GM12878 (cell line): ENCODE measurements at regions not wholly inside any gene's neighbourhood (a gene's known extent, or its start where the extent isn't known, plus 50 kb on each side); places are given as distances from the start of the nearest gene placed in this dataset.
"Not testable (repeated sequence)": the region's sequence is repeated elsewhere in the genome, so short reads cannot be mapped to it uniquely, and the experiment has no call there.

Experiments
- CREM ChIP-seq: IDR thresholded peaks from 2 replicates; pipeline ENCODE4 v1.6.1; 2014; ENCODE audit warnings: antibody characterized with exemption, low read depth
- EP300 ChIP-seq, 2 experiments: fragments of 150-350 bp in 1 of 2; IDR thresholded peaks; 2 replicates each; pipeline ENCODE4 v1.6.1; 2011 to 2012; ENCODE audit warnings: low read depth in 2 of 2, low read length in 2 of 2, borderline replicate concordance in 1 of 2, improper control_type of control experiment in 1 of 2, inconsistent platforms in 1 of 2; ENCODE audit not compliant: control insufficient read depth in 1 of 2
- JUND ChIP-seq: IDR thresholded peaks from 2 replicates; pipeline ENCODE4 v1.6.1; 2012; ENCODE audit warnings: low read depth, mild to moderate bottlenecking, low read length, improper control_type of control experiment, moderate library complexity
- POLR2A ChIP-seq: IDR thresholded peaks from 2 replicates; pipeline ENCODE4 v1.6.1; 2011; ENCODE audit warnings: low read depth, mild to moderate bottlenecking, low read length
- POLR2AphosphoS5 ChIP-seq: IDR thresholded peaks from 2 replicates; pipeline ENCODE4 v1.6.1; 2011; ENCODE audit warnings: mild to moderate bottlenecking, low read length, inconsistent platforms
- PRDM15 ChIP-seq: fragments of 450-650 bp; formaldehyde crosslinking; IDR thresholded peaks from 2 replicates; pipeline ENCODE4 v1.4.0; 2020; ENCODE audit warnings: mild to moderate bottlenecking, moderate library complexity
- SIN3A ChIP-seq: IDR thresholded peaks from 2 replicates; pipeline ENCODE4 v1.6.1; 2012; ENCODE audit warnings: low read depth, low read length, improper control_type of control experiment
- TF ChIP-seq, protein P1 (sequence below), 3 experiments: IDR thresholded peaks in 2 of 3; conservative IDR thresholded peaks in 1 of 3; 2 replicates each; pipeline ENCODE4 v1.5.1; 2011; ENCODE audit warnings: low read depth in 3 of 3, low read length in 3 of 3, mild to moderate bottlenecking in 3 of 3, control low read depth in 2 of 3, moderate library complexity in 2 of 3, inconsistent platforms in 1 of 3, mixed read lengths in 1 of 3; ENCODE audit not compliant: control insufficient read depth in 2 of 3, insufficient read depth in 1 of 3; ENCODE audit errors: extremely low read depth in 1 of 3
- TF ChIP-seq, protein P2 (sequence below): IDR thresholded peaks from 2 replicates; pipeline ENCODE4 v1.6.1; 2011; ENCODE audit warnings: borderline replicate concordance, low read depth, mild to moderate bottlenecking, moderate library complexity, mixed read lengths, low read length; ENCODE audit not compliant: insufficient read depth; ENCODE audit errors: extremely low read length
- TF ChIP-seq, protein P3 (sequence below): IDR thresholded peaks from 2 replicates; pipeline ENCODE4 v1.6.1; 2012; ENCODE audit warnings: mild to moderate bottlenecking, low read depth, low read length

DNA sequence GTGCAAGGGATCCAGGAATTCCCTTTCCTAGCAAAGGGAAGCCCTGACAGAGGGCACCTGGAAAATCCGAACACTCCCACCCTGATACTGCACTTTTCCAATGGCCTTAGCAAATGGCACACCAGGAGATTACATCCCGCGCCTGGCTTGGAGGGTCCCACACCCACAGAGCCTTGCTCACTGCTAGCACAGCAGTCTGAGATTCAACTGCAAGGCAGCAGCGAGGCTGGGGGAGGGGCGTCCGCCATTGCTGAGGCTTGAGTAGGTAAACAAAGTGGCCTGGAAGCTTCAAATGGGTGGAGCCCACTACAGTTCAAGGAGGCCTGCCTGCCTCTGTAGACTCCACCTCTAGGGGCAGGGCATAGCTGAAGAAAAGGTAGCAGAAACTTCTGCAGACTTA, 888.8 kb downstream of the RPS29 start:
- not testable (repeated sequence) for TF ChIP-seq POLR2A; POLR2AphosphoS5; EP300 (IDR thresholded peaks at IDR 0.05; ENCODE audit: borderline replicate concordance in 1 of 2, control insufficient read depth in 1 of 2, low read depth in 2 of 2, low read length in 2 of 2); CREM; PRDM15 (CRISPR knock-in tag); JUND; SIN3A
- TF ChIP-seq, protein P1, sequence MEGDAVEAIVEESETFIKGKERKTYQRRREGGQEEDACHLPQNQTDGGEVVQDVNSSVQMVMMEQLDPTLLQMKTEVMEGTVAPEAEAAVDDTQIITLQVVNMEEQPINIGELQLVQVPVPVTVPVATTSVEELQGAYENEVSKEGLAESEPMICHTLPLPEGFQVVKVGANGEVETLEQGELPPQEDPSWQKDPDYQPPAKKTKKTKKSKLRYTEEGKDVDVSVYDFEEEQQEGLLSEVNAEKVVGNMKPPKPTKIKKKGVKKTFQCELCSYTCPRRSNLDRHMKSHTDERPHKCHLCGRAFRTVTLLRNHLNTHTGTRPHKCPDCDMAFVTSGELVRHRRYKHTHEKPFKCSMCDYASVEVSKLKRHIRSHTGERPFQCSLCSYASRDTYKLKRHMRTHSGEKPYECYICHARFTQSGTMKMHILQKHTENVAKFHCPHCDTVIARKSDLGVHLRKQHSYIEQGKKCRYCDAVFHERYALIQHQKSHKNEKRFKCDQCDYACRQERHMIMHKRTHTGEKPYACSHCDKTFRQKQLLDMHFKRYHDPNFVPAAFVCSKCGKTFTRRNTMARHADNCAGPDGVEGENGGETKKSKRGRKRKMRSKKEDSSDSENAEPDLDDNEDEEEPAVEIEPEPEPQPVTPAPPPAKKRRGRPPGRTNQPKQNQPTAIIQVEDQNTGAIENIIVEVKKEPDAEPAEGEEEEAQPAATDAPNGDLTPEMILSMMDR (IDR thresholded peaks at IDR 0.05 in 2 of 3, conservative IDR thresholded peaks at IDR 0.05 in 1 of 3; ENCODE audit: control insufficient read depth in 2 of 3, extremely low read depth in 1 of 3, insufficient read depth in 1 of 3, low read depth in 3 of 3, low read length in 3 of 3), result not testable (repeated sequence)
- TF ChIP-seq, protein P2, sequence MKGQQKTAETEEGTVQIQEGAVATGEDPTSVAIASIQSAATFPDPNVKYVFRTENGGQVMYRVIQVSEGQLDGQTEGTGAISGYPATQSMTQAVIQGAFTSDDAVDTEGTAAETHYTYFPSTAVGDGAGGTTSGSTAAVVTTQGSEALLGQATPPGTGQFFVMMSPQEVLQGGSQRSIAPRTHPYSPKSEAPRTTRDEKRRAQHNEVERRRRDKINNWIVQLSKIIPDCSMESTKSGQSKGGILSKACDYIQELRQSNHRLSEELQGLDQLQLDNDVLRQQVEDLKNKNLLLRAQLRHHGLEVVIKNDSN, result not testable (repeated sequence)
- TF ChIP-seq, protein P3, sequence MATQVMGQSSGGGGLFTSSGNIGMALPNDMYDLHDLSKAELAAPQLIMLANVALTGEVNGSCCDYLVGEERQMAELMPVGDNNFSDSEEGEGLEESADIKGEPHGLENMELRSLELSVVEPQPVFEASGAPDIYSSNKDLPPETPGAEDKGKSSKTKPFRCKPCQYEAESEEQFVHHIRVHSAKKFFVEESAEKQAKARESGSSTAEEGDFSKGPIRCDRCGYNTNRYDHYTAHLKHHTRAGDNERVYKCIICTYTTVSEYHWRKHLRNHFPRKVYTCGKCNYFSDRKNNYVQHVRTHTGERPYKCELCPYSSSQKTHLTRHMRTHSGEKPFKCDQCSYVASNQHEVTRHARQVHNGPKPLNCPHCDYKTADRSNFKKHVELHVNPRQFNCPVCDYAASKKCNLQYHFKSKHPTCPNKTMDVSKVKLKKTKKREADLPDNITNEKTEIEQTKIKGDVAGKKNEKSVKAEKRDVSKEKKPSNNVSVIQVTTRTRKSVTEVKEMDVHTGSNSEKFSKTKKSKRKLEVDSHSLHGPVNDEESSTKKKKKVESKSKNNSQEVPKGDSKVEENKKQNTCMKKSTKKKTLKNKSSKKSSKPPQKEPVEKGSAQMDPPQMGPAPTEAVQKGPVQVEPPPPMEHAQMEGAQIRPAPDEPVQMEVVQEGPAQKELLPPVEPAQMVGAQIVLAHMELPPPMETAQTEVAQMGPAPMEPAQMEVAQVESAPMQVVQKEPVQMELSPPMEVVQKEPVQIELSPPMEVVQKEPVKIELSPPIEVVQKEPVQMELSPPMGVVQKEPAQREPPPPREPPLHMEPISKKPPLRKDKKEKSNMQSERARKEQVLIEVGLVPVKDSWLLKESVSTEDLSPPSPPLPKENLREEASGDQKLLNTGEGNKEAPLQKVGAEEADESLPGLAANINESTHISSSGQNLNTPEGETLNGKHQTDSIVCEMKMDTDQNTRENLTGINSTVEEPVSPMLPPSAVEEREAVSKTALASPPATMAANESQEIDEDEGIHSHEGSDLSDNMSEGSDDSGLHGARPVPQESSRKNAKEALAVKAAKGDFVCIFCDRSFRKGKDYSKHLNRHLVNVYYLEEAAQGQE, result not testable (repeated sequence)
